GM11168 (cell line): ENCODE measurements at regions not wholly inside any gene's neighbourhood (a gene's known extent, or its start where the extent isn't known, plus 50 kb on each side); places are given as distances from the start of the nearest gene placed in this dataset.

Source experiments
- in situ Hi-C: fragments of 300-500 bp; cut with MboI; formaldehyde crosslinking; loops from one replicate; pipeline ENCODE4 v1.12.0; 2022; ENCODE audit warnings: low sequenced_read_pairs; ENCODE audit not compliant: unreplicated experiment

DNA sequence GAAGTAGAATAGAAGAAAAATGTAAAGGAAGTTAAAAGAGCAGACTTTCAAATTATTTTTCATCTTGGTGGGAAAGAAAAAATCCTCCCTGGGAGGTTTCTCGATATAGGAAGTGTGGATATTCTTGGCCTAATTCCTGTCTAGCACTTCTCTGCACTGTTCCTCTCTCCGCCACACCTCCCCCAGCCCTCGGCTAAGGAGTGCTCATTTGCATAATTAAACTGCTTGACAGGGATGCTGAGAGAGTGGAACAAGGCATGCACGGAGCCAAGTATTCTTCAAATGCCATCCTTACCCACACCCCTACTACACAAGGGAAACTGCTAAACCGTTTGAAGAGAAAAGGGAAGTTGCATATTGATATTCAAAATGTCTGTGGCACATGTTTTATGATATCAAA is 511.0 kb upstream of the HTR2A start:
- in situ Hi-C loops, result no loop called here

DNA sequence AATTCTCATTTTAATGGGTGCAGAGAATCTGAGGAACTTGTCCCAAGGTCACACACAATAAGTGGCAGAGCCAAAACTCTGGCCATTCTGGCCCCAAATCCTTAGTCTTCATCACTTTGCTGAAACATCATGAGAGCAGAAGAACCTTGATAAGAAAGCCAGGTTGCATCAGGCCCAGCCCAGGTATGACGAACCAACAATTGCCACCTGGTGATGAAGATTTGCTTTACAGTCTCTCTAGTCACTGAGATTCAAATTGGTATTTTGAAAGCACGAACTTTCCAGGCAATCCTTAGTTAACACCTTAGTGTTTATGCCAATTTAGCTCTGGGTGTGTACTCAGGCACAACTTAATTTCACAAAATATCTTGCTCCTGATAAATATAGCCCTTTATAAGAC is 502.7 kb upstream of the HTR2A start:
- in situ Hi-C loops, result no loop called here

DNA sequence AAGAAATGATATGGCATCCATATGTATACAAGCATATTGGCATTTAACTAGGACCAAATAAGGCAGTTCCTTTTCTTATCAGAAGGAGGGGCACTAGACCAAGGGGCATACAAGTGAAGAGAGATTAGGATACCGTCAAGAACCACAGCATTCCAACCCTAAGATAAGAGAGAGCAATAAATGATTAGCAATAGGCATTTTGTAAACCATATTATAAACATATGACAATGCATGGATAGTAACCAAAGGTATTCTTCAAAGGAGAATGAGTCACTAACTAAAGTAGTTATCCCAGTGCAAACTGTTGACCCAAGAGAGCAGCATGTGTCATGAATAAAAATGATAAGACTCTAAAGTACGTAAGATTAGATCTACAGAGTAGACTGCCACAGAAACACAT is 500.9 kb upstream of the HTR2A start:
- in situ Hi-C loops, result no loop called here

DNA sequence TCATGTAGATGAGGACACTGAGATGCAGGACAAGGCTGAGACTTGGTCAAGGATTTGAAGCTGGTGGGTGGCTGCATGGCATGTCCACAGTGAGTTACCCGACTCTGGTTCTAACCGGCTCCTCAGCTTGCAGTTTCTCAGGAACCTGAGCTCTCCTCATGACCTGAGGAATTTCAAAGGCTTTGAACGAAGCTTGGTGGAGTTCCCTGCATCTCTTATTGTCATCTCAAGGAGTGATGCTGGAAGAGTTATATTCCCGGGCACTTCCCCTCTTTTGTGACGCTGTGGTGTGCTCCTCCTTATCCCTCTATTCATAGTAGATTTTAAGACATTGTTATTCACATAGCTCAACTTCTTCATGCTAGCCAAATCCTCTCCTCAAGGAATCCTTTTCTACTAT is 500.1 kb upstream of the HTR2A start:
- in situ Hi-C loops, result no loop called here

DNA sequence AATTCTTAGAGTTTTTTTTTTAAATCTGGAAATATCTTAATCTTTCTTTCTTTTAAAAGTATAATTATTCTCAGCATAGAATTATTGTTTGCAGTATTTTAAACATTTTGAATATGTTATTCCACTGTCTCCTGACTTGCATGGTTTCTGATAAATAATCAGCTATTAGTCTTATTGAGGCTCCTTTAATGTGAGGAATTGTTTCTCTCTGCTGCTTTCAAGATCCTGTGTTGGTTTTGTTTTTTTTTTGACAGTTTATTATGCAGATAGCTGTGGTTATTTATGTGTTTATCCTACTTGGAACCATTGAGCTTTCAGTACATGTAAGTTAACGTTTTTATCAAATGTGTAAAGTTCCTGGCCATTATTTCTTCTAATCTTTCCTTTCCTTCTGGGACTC is 477.9 kb upstream of the HTR2A start:
- in situ Hi-C loops, result no loop called here

DNA sequence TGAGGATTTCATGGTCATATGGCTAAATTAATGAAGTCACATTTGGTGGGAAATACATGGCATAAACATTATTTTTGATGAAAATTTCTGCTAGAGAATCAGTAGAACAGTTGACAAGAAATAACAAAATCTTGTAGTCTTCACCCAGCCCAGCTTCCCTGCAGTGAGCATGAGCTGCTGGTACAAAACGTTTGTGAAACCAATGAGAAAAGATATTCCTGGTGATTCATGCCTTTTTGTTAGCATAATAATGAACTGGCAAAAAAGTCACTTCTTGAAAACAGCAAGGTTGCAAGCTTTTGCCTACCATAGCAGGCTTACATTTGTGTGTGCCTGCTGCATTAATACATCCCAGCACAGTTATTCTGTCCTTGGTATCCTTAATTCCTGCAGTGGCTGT is 475.9 kb upstream of the HTR2A start:
- in situ Hi-C loops, result no loop called here

DNA sequence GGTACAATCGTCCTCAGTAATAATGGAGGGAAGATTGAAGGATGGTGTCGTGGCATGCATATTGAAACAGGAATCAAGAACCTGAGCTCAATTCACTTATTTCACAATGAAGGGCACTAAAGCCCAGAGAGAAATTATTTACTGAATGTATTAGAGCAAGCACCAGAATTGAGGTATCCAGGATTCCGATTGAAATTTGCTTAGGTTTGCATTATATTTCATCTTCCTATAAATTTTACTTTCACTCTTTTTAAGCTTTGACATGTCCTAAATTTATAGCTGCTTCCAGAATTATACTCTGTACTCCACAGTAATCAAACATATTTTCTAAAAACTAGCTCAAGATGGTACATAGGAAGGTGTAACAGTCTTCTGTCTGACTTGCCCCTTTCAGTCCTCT is 454.9 kb upstream of the HTR2A start:
- in situ Hi-C loops, result no loop called here

DNA sequence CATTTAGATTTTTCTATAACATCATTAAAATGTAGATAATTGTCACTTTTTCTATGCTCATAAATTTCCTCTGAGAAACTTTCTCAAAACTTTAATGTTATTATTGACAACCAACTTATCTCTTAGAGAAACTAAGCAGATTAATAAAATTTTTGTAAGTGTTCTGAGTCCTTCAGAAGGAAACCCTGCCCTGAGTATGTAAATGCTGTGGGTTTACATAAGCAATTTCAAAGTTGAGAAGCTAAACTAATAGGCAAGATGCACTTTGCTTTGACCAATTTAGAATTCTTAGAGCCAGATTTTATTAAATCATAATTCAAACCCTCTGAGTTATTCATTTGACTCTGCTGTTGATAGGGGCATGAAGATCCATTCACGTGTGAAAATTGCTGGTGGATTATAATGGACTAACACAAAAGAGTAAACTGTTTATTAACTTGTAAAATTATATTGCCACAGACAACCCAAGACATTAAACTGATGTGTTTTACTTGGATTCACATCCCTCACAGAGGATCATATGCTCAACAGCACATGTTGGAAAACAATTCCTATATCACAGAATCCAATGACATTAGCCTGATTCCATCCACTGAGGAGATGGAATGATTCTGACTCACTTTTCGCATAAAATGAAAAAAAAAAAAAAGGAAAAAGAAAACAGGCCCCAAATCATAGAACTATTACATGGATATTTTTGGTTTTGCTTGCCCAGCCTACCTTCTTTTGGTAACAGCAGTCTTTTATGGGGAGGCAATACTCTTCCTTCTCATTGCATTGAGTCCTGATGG is 453.7 kb upstream of the HTR2A start:
- in situ Hi-C loops, result no loop called here

DNA sequence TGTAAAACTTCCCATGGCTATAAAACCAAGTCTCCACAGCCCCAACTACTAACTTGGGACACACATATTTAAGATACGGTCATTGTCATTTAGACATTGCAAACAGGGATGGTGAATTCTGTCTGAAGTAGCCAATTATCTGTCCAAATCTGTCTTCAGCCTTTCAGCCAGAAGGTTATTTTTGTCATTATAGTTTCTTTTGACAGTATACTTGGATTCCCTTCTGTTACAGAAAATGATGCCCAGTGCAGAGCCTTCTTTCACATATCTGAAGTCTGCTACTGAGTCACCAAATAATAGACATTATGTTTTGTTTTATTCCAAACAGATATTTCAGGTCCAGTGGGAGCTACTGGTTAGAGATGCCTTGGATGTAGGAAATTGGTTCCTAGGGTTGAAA is 452.4 kb upstream of the HTR2A start:
- in situ Hi-C loops, result no loop called here

DNA sequence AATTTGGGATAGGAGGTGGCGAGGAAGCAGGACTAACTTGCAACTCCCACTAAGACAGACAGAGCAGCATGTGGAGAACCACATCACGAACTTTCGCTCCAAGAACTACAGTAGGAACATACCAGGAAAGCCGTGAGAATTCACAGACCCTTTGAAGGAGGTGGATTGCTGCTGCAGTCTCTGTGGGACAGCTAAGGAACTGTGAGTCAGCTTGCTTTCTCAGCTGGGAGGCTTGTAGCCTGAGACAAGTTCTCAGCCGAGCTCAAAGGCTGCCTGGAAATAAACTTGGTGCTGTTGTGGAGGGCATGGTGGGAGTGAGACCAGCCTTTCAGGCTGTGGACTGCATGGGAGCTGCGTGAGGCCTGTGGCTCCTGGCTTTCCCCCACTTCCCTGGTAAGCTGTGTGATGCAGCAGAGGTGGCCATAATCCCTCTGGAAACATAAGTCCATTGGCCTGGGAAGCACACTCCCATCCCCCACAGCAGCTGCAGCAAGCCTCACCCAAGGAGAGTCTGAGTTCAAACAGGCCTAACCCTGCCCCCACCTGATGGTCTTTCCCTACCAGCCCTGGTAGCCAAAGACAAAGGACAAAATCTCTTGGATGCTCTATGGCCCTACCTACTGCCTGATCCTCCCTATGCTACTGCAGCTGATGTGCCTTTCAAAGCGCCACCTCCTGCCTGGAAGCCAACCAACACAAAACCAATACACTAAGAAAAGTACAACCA is 441.1 kb upstream of the HTR2A start:
- in situ Hi-C loops, result no loop called here

DNA sequence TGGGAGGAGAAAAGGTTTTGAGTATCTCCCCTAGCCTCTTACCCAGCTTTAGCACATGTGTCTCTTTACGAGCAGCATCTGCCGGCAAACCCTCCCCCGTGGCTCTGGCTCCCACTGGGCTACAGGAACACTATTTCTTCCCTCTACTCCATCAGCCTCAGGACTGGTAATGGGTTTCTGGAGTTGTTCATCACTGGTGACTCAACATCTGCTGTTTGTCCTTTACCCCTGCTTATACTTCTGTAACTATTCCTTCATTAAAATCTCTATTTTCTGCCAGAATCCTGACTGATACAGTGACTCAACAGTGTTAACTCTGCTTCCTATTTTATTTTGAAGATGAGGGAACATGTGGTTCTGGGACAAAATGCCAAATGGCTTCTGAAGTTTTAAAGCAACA is 437.3 kb upstream of the HTR2A start:
- in situ Hi-C loops, result no loop called here

DNA sequence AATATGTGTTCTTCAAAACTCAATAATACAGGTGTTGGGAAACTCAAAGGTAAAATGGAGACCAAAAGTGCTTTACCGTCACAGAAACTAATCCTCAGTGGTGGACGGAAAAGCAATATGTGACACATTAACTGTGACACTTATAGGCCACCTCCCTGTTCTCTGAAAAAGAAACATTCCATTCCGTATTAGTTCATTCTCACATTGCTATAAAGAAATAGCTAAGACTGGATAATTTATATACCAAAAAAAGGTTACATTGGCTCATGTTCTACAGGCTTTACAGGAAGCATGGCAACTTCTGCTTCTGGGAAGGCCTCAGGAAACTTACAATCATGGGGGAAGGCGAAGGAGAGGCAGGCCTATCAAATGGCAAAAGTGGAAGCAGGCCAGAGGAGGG is 435.3 kb upstream of the HTR2A start:
- in situ Hi-C loops, result no loop called here

DNA sequence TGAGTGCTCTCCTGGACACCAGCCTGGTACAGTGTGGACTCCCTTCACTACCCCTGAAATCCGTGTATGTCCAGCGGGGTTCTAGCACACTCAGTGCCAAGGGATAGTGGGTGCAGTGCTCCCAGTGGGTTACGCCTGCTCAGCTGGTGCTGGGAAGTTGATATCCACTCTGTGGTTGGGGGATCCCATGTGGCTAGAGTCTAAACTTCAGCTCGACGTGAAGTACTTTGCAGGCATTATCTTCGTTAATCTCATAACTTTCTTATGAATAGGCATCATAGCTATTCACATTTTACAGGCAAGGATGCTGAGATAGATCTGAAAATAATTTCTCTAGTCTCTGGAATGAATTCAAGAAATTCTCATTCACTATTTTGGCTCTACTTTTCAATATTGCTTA is 433.2 kb upstream of the HTR2A start:
- in situ Hi-C loops, result no loop called here

DNA sequence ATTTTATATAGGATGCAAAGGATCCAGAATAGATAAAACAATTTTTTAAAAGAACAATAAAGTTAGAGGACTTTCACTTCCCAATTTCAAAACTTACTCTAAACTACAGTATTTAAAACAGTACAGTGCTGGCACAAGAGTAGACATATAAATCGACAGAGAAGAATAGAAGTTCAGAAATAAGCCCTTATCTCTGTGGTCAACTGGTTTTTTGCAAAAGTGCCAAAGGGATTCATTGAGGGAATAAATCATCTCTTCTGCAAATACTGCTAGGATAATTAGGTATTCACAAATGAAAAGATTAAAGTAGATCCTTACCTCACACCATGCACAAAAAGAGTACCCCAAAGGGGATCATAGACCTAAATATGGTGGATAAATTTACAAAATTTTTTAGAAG is 431.0 kb upstream of the HTR2A start:
- in situ Hi-C loops, result no loop called here

DNA sequence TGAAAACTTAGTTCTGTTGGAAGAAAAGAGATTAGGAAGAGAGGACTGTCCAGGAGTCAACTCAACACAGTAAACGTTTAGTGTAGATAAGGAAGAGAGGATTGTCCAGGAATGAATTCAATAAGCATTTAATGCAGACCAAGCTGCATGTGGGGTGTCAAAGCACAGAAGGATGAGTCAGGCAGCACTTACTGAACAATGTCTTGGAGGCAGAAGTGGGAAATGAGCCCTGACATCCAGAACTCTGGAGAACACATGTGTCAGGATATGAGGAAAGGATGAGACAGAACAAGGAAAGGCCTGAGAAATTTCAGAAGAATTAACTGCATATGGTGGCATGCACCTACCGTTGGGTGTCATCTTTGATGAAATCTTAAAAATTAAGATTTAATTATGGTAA is 429.2 kb upstream of the HTR2A start:
- in situ Hi-C loops, result no loop called here

DNA sequence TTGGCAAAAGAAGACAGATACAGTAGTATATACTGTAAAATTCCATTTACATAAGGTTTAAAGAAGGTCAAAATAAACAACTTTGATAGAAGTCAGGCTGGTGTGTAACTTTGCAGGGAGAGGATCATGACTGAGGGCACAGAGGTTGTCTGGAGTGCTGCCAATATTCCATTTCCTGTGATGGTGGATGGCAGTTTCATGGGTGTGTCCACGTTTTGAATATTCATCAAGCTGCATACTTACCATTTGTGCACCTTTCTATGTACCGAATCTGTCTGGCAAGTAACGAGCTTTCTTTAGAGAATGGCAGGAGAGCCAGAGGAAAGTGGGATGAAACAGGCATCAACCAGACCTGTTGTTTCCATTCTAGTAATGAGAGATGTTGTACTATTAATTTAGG is 420.5 kb upstream of the HTR2A start:
- in situ Hi-C loops, result no loop called here

DNA sequence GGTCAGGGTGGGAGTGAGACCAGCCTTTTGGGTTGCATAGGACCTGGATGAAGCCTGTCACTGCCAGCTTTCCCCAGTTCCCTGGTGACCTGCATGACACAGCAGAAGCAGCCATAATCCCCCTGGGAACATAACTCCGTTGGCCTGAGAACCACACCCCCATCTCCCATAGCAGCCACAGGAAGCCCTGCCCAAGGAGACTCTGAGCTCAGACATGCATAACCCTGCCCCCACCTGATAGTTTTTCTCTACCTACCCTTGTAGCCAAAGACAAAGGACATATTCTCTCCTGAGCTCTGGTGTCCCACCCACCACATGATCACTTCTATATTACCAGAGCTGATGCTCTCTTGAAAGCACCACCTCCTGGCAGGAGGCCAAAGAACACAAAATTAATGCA is 413.5 kb upstream of the HTR2A start:
- in situ Hi-C loops, result no loop called here

DNA sequence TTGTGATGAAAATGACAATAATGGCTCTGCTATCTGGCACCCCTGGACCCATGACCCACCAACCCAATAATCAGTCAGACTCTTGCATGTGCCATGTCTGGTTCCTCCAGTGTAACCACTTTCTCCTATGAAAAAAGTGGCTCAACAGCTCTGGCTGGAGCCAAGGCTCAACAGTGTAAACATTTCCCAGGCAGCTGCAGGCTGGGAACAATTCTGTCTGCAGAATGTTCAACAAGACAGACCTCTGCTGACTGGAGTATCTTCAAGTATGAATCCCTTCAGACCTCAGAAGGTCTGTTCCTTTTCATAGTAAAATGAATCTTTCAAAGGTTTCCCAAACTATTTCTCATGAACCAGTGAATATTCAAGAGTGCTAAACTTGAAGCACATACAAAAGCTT is 410.1 kb upstream of the HTR2A start:
- in situ Hi-C loops, result no loop called here

DNA sequence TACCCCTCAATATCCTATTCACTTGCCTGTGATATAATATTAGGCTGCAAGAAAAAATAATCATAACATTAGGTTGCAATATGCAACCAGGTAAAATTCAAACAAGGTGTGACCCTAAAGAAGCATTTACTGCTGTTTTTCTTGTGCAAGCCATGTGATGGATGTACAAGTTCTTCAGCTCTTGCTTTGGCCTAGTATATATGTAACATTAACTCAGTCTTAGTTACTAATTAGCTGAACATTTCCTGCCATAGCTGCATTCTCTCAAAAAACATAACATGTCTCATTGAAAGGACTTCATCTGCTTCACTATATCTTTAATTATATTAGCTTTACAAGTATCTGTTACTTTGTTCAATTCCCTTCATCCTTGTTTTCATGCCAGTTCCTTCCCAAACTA is 406.8 kb upstream of the HTR2A start:
- in situ Hi-C loops, result no loop called here

DNA sequence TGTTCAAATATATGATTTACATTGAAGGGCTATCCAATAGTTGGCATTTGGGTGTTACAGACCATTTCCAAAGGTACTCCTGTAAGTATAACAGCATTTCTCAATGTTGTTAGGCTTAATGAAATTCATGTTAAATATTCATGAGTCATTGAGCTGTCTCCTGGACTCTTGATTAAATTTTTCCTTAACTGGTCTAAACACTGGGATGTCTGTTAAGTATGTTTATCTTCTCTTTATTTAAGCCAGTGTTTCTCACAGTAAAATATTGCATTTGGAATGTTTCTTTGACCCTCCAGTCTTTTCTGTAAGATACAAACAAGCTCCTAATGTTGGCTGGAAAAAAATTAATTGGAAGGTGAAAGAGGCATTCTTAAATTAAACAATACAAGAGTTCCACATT is 402.5 kb upstream of the HTR2A start:
- in situ Hi-C loops, result no loop called here

DNA sequence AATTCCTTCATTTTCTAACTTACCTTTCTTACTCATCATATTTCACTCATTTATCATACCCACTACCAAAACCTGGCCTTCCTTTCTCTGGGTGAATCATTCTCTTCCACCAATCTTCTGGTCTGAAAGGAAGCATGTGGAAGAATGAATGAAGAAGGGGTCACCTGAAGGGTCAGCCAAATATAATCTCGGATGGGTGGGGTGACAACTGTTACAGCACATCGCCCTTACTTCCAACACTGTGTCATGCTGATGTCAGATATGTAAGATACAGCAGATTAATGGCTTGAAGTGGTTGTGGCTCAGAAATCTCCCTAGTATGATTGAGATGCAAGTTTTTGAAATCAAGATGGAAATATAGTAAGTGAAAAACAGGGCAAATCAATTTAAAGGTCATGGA is 401.7 kb upstream of the HTR2A start:
- in situ Hi-C loops, result no loop called here

DNA sequence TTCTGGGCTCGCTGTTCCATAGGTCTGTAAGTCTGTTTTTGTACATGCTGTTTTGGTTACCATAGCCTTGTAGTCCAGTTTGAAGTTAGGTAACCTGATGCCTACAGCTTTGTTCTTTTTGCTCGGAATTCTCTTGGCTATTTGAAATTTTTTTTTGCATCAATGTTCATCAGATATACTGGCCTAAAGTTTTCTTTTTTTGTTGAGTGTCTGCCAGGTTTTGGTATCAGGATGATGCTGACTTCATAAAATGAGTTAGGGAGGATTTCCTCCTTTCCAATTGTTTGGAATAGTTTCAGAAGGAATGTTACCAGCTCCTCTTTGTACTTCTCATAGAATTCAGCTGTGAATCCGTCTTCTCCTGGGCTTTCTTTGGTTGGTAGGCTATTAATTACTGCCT is 397.8 kb upstream of the HTR2A start:
- in situ Hi-C loops, result no loop called here
